Mesenchymal stem cell (in vitro differentiated cells and primary cell): ENCODE measurements at regions not wholly inside any gene's neighbourhood (a gene's known extent, or its start where the extent isn't known, plus 50 kb on each side); places are given as distances from the start of the nearest gene placed in this dataset.

Experiments used
- DNase-seq: peaks from one replicate; pipeline ENCODE4 v3.0.0-alpha.2; 2013
- H2AFZ ChIP-seq: one replicate; pipeline ENCODE4 v1.6.1; 2013; ENCODE audit warnings: low read depth, mild to moderate bottlenecking, control low read depth, inconsistent platforms, low read length, moderate library complexity
- H2AK5ac ChIP-seq: 2 replicates; pipeline ENCODE4 v1.6.1; 2013; ENCODE audit warnings: low read length, moderate library complexity, mild to moderate bottlenecking, inconsistent platforms; ENCODE audit not compliant: severe bottlenecking
- H2BK120ac ChIP-seq: one replicate; pipeline ENCODE4 v1.6.1; 2013; ENCODE audit warnings: low read depth, mild to moderate bottlenecking, inconsistent platforms, low read length, moderate library complexity
- H2BK12ac ChIP-seq, 2 experiments: one replicate each; pipeline ENCODE4 v1.6.1; 2013; ENCODE audit warnings: inconsistent platforms in 2 of 2, low read length in 2 of 2, mild to moderate bottlenecking in 2 of 2, moderate library complexity in 2 of 2, control low read depth in 1 of 2
- H2BK15ac ChIP-seq: one replicate; pipeline ENCODE4 v1.6.1; 2013; ENCODE audit warnings: mild to moderate bottlenecking, low read depth, inconsistent platforms; ENCODE audit not compliant: poor library complexity, severe bottlenecking
- H2BK5ac ChIP-seq: 2 replicates; pipeline ENCODE4 v1.6.1; 2013; ENCODE audit warnings: low read depth, mild to moderate bottlenecking, low read length, control low read depth, inconsistent platforms; ENCODE audit not compliant: poor library complexity, severe bottlenecking
- H3K14ac ChIP-seq, 2 experiments: one replicate each; pipeline ENCODE4 v1.6.1; 2013; ENCODE audit warnings: inconsistent platforms in 2 of 2, low read length in 2 of 2, control low read depth in 1 of 2, mild to moderate bottlenecking in 1 of 2, moderate library complexity in 1 of 2
- H3K18ac ChIP-seq, 2 experiments: one replicate each; pipeline ENCODE4 v1.6.1; 2013; ENCODE audit warnings: inconsistent platforms in 2 of 2, low read length in 2 of 2, control low read depth in 1 of 2, low read depth in 1 of 2, mild to moderate bottlenecking in 1 of 2
- H3K23ac ChIP-seq, 2 experiments: one replicate each; pipeline ENCODE4 v1.6.1; 2013; ENCODE audit warnings: inconsistent platforms in 2 of 2, low read length in 2 of 2, mild to moderate bottlenecking in 2 of 2, moderate library complexity in 2 of 2, control low read depth in 1 of 2
- H3K27ac ChIP-seq: 2 replicates; pipeline ENCODE4 v1.5.1; 2013; ENCODE audit warnings: mild to moderate bottlenecking, moderate library complexity, low read length, control low read depth, inconsistent platforms; ENCODE audit not compliant: poor library complexity, severe bottlenecking
- H3K27me3 ChIP-seq, 2 experiments: 2 replicates each; pipeline versions ENCODE4 v1.6.1 to v1.7.0; 2013; ENCODE audit warnings: low read length in 2 of 2, mild to moderate bottlenecking in 2 of 2, moderate library complexity in 2 of 2, control low read depth in 1 of 2, inconsistent platforms in 1 of 2; ENCODE audit not compliant: control insufficient read depth in 1 of 2, insufficient read depth in 1 of 2
- H3K36me3 ChIP-seq, 2 experiments: 2 replicates each; pipeline versions ENCODE4 v1.6.1 to v1.7.0; 2013; ENCODE audit warnings: low read length in 2 of 2, control low read depth in 1 of 2, inconsistent platforms in 1 of 2, low read depth in 1 of 2, mild to moderate bottlenecking in 1 of 2; ENCODE audit not compliant: insufficient read depth in 2 of 2, control insufficient read depth in 1 of 2
- H3K4ac ChIP-seq, 2 experiments: one replicate each; pipeline ENCODE4 v1.6.1; 2013; ENCODE audit warnings: inconsistent platforms in 2 of 2, low read length in 2 of 2, mild to moderate bottlenecking in 2 of 2, moderate library complexity in 2 of 2, control low read depth in 1 of 2, low read depth in 1 of 2
- H3K4me1 ChIP-seq: 2 replicates; pipeline ENCODE4 v1.6.1; 2013; ENCODE audit warnings: low read depth, low read length, control low read depth; ENCODE audit not compliant: control insufficient read depth, insufficient read depth
- H3K4me2 ChIP-seq: 2 replicates; pipeline ENCODE4 v1.6.1; 2013; ENCODE audit warnings: low read length, mild to moderate bottlenecking, inconsistent platforms; ENCODE audit not compliant: poor library complexity, severe bottlenecking
- H3K4me3 ChIP-seq, 2 experiments: 2 replicates each; pipeline versions ENCODE4 v1.5.1 to v1.7.0; 2013; ENCODE audit warnings: low read length in 2 of 2, mild to moderate bottlenecking in 2 of 2, control low read depth in 1 of 2, low read depth in 1 of 2; ENCODE audit not compliant: insufficient read depth in 1 of 2
- H3K79me1 ChIP-seq: replicated peaks from 2 replicates; pipeline ENCODE4 v1.6.1; 2013; ENCODE audit warnings: mild to moderate bottlenecking, control low read depth, low read length, inconsistent platforms; ENCODE audit not compliant: poor library complexity, severe bottlenecking
- H3K9ac ChIP-seq: 2 replicates; pipeline ENCODE4 v1.7.0; 2013; ENCODE audit warnings: mild to moderate bottlenecking, low read length, moderate library complexity
- H3K9me3 ChIP-seq: 2 replicates; pipeline ENCODE4 v1.7.0; 2013; ENCODE audit warnings: mild to moderate bottlenecking, low read length; ENCODE audit not compliant: control insufficient read depth
- H4K8ac ChIP-seq: one replicate; pipeline ENCODE4 v1.6.1; 2013; ENCODE audit warnings: inconsistent platforms, mild to moderate bottlenecking, low read length, moderate library complexity
- H4K91ac ChIP-seq: one replicate; pipeline ENCODE4 v1.6.1; 2013; ENCODE audit warnings: mild to moderate bottlenecking, low read length, inconsistent platforms
- WGBS: methylation state at CpG from one replicate; pipeline ENCODE4 v1.1.7; 2013; ENCODE audit warnings: mixed read lengths; 5-methylcytosine and 5-hydroxymethylcytosine counted together

DNA sequence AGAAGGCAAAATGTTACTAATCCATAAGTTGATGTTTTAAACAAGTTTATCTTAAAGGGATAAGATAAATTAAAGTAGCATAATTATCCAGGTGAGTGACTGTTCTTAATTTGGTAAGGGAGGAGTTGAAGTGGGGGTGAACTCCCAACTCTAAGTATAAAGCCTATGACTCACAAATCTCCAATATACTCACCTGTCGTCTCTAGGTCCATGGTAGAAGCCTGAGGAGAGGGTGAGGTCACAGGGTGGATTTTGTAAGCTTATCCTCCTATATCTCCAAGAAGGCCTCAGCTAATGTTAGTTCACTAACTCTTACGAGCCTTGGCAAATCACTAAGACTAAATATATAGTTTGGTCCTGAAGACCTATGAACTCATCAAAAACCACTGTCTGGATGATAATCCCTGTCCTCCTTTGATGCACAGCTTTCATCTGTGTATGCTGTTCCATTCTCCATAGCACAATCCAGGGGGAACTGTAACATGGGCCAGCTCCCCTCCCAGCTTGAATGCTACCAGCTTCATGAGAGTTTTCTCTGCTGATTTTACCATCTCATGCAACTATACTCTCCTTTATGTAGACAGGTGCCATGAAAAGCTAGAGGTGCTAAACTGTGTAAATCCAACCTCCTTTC is 158.7 kb downstream of the BTC start:
- H3K4me2 ChIP-seq, result no peak overlapping the region
- H3K14ac ChIP-seq, result no peak overlapping the region
- H3K27ac ChIP-seq, result no peak overlapping the region
- H3K9me3 ChIP-seq, result no peaks in the 10 kb centered on the region
- H4K91ac ChIP-seq, result no peak overlapping the region
- no peaks in the 10 kb centered on the region for H3K27me3 ChIP-seq
- peak overlapping the region in 1 of 2 experiments; percentile 16 for H3K18ac ChIP-seq
- H2BK12ac ChIP-seq, result peak overlapping the region in 1 of 2 experiments; percentile 87
- no peak overlapping the region for H2AK5ac ChIP-seq
- no peaks in the 10 kb centered on the region for H3K79me1 ChIP-seq
- no peak overlapping the region for H2BK5ac ChIP-seq
- H3K4ac ChIP-seq, result no peak overlapping the region
- H2BK15ac ChIP-seq, result no peak overlapping the region
- WGBS, result 98% methylated on average over 2 of the region's 2 CpGs
- no peak overlapping the region for H2BK120ac ChIP-seq
- H4K8ac ChIP-seq, result no peak overlapping the region
- peaks cover 3% of the 10 kb centered on the region for H3K4me1 ChIP-seq
- H3K4me3 ChIP-seq, result no peak overlapping the region
- H3K36me3 ChIP-seq, result no peaks in the 10 kb centered on the region
- no peak overlapping the region for H3K23ac ChIP-seq
- no peak for DNase-seq
- no peak overlapping the region for H3K9ac ChIP-seq
- H2AFZ ChIP-seq, result no peak overlapping the region

DNA sequence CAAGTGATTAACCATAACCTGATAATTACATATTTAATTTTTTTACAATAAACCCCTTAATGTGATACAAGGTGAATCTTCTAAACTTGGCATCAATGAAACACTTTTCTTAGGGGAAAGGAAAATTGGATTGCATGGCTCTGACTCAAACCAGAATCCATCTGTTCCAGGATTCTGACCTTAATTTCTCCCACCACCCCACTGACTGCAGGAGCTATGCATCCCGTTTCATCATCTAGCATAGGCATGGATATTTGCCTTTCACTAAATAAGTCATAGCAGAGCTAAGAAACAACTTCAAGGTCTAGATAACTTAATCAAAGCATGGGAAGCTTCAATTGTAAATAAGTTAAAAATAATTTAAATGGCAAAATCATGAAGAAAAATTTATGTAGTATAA is 156.3 kb downstream of the BTC start:
- H3K27ac ChIP-seq, result no peak overlapping the region
- peak overlapping the region; percentile 10 to 79 for H2BK12ac ChIP-seq
- no peak for DNase-seq
- no peak overlapping the region for H2BK5ac ChIP-seq
- H4K8ac ChIP-seq, result no peak overlapping the region
- H3K27me3 ChIP-seq, result no peaks in the 10 kb centered on the region
- H3K9me3 ChIP-seq, result no peaks in the 10 kb centered on the region
- no peak overlapping the region for H3K14ac ChIP-seq
- no peak overlapping the region for H2BK120ac ChIP-seq
- H3K23ac ChIP-seq, result no peak overlapping the region
- no peak overlapping the region for H3K9ac ChIP-seq
- H3K4ac ChIP-seq, result no peak overlapping the region
- no peak overlapping the region for H2AFZ ChIP-seq
- H4K91ac ChIP-seq, result no peak overlapping the region
- no peak overlapping the region for H2BK15ac ChIP-seq
- H3K18ac ChIP-seq, result peak overlapping the region in 1 of 2 experiments; percentile 28
- no peak overlapping the region for H3K4me2 ChIP-seq
- H3K79me1 ChIP-seq, result no peaks in the 10 kb centered on the region
- H3K36me3 ChIP-seq, result no peaks in the 10 kb centered on the region
- WGBS, result 89% methylated on average over 1 of the region's 1 CpG
- no peaks in the 10 kb centered on the region for H3K4me1 ChIP-seq
- no peak overlapping the region for H2AK5ac ChIP-seq
- H3K4me3 ChIP-seq, result no peak overlapping the region

DNA sequence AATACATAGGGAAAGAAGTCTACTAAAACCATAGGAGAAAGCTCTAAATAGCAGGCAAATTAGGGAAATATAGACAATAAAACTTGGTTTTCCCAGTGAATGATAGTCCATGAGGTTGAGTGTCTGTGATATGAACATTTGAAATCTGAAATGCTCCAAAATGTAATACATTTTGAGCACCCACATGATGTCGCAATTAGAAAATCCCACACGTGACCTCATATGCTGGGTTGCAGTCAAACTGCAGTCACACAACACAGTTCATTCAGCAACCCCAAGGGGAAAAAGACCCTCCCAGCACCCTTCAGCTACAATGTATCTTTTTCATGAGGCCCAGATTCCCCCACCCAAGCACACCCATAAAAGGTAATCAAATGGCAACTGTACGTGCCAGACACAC is 155.6 kb downstream of the BTC start:
- no peak overlapping the region for H3K27ac ChIP-seq
- no peaks in the 10 kb centered on the region for H3K9me3 ChIP-seq
- H2BK12ac ChIP-seq, result peak overlapping the region; percentile 49 to 97
- no peak overlapping the region for H3K4me2 ChIP-seq
- no peak overlapping the region for H2BK120ac ChIP-seq
- peak overlapping the region; percentile 17 for H2AK5ac ChIP-seq
- WGBS, result 81% methylated on average over 3 of the region's 3 CpGs
- peak overlapping the region; percentile 16 for H4K8ac ChIP-seq
- H3K4me1 ChIP-seq, result no peaks in the 10 kb centered on the region
- H4K91ac ChIP-seq, result peak overlapping the region; percentile 87
- no peak for DNase-seq
- H3K9ac ChIP-seq, result no peak overlapping the region
- H3K23ac ChIP-seq, result no peak overlapping the region
- peak overlapping the region in 1 of 2 experiments; percentile 54 for H3K4ac ChIP-seq
- H3K36me3 ChIP-seq, result no peaks in the 10 kb centered on the region
- H3K79me1 ChIP-seq, result no peaks in the 10 kb centered on the region
- no peaks in the 10 kb centered on the region for H3K27me3 ChIP-seq
- H3K4me3 ChIP-seq, result no peak overlapping the region
- H3K14ac ChIP-seq, result peak overlapping the region in 1 of 2 experiments; percentile 71
- no peak overlapping the region for H2AFZ ChIP-seq
- H3K18ac ChIP-seq, result peak overlapping the region; percentile 64 to 94
- no peak overlapping the region for H2BK15ac ChIP-seq
- H2BK5ac ChIP-seq, result no peak overlapping the region

DNA sequence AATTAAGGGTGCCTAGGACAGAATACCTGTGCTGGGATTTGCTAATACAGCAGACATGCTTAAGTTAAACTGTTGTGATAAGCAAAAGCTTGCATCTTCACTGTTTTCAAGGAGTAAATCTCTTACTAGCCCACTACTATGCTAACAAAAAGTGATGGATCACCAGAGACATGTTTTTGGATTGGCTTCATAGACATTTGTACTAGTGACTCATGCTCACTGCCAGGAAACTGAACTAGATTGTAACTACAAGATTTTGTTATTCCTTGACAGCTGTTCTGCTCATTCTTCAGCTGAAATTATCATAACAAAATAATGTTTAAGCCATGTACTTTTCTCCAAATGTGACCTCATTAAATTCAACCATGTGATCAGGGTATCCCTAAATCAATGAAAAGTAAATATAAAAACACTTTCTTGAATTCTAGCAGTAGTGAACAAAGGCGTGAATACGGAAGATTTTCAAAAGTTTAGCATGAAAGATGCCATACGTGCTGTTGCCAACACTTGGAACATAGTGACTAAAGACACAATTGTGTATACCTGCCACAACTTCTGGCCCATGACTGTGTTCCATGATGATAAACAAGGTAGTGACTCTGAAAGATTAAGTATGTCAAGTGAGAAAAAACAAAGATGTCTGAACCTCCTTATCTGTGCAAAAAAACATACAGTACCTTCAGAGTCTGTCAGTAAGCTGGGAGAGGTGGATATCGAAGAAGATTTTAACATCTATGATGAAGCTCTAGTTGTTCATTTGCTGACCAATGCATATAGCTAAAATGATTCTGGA is 154.0 kb downstream of the BTC start:
- no peak overlapping the region for H3K27ac ChIP-seq
- H3K9me3 ChIP-seq, result no peaks in the 10 kb centered on the region
- H2AK5ac ChIP-seq, result no peak overlapping the region
- H3K14ac ChIP-seq, result no peak overlapping the region
- H3K23ac ChIP-seq, result no peak overlapping the region
- 90% methylated on average over 4 of the region's 4 CpGs for WGBS
- H3K27me3 ChIP-seq, result no peaks in the 10 kb centered on the region
- no peak overlapping the region for H4K8ac ChIP-seq
- no peak overlapping the region for H3K9ac ChIP-seq
- H3K4me3 ChIP-seq, result no peak overlapping the region
- H3K4me2 ChIP-seq, result no peak overlapping the region
- H3K18ac ChIP-seq, result peak overlapping the region in 1 of 2 experiments; percentile 84
- peak; percentile 86 for DNase-seq
- H3K36me3 ChIP-seq, result no peaks in the 10 kb centered on the region
- no peak overlapping the region for H2BK5ac ChIP-seq
- no peaks in the 10 kb centered on the region for H3K4me1 ChIP-seq
- H2BK12ac ChIP-seq, result peak overlapping the region in 1 of 2 experiments; percentile 94
- no peak overlapping the region for H2AFZ ChIP-seq
- H2BK15ac ChIP-seq, result no peak overlapping the region
- H2BK120ac ChIP-seq, result no peak overlapping the region
- H4K91ac ChIP-seq, result no peak overlapping the region
- H3K4ac ChIP-seq, result peak overlapping the region in 1 of 2 experiments; percentile 80
- H3K79me1 ChIP-seq, result no peaks in the 10 kb centered on the region
